ENCODE measurements at regions not wholly inside any gene's neighbourhood (a gene's known extent, or its start where the extent isn't known, plus 50 kb on each side); places are given as distances from the start of the nearest gene placed in this dataset.
"Not testable (repeated sequence)": the region's sequence is repeated elsewhere in the genome, so short reads cannot be mapped to it uniquely, and the experiment has no call there.

GRCh38 chr4:179698321-179698720 is 2256.1 kb upstream of the AGA start:
- DNase-seq (ENCODE audit: low spot score), result no peak

DNA sequence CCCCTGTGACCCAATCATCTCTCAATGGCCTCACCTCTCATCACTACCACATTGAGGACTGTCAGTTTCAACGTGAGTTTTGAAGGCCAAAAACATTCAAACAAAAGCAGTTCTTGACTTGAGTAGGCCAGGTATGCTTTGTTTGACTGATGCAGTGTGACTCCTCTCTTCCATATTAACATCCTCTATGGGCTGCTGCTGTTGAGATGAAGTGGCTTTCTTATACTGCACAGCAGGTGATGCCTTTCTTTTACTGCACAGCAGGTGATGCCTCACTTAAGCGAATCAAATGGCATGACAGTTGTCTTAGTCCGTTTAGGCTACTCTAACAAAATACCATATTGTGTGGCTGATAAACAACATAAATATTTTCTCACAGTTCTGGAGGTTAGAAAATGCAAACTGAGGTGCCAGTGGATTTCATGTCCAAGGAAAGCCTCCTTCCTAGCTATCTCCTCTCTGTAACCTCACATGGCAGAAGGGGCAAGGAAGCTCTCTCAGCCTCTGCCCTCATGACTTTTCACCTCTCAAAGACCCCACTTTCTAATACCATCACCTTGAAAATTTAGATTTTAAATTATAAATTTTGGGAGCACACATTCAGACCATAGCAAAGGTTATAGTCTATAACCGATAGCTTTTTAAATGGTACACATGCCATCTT is 2267.9 kb upstream of the AGA start:
- no peak for DNase-seq (ENCODE audit: low spot score)

DNA sequence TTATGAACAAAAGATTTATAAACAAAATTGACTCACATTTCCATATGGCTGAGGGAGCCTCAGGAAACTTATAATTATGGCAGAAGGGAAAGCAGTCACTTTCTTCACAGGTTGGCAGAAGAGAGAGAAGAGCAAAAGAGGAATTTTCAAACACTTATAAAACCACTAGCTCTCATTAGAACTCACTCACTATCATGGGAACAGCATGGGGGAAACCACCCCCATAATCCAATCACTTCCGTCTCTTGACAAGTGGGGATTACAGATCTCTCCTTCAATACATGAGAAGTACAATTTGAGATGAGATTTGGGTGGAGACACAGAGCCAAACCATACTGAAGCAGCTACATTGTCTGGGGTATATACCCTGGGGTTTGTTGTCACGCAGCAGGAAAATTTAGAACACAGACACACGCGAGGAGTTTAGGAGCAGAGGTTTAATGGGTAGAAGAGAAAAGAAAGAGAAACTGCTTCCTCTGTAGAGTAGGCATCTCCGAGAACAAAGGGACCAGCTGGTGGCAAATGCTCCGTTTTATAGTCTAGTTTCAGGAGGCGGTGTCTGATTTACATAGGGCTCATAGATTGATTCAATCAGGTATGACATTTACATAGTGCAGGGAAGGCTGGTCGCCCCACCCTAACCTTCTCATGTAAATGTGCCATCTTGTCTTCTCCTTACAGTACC is 2277.7 kb upstream of the AGA start:
- no peak for DNase-seq (ENCODE audit: low spot score)

- not testable (repeated sequence) for DNase-seq (ENCODE audit: low spot score)
Measured at GRCh38 chr4:179726491-179726890, 2284.3 kb upstream of the AGA start.

- no peak for DNase-seq (ENCODE audit: low spot score)
Measured at GRCh38 chr4:179728305-179728704, 2286.1 kb upstream of the AGA start.

- not testable (repeated sequence) for DNase-seq (ENCODE audit: low spot score)
Measured at GRCh38 chr4:179736820-179737219, 2294.6 kb upstream of the AGA start.

GRCh38 chr4:179738822-179739221 is 2296.6 kb upstream of the AGA start:
- DNase-seq (ENCODE audit: low spot score), result no peak

GRCh38 chr4:179747218-179747910 is 2305.1 kb upstream of the AGA start:
- DNase-seq (ENCODE audit: low spot score), result no peak

GRCh38 chr4:179748837-179749236 is 2306.6 kb upstream of the AGA start:
- no peak for DNase-seq (ENCODE audit: low spot score)

GRCh38 chr4:179750374-179750773 is 2308.1 kb upstream of the AGA start:
- no peak for DNase-seq (ENCODE audit: low spot score)

DNA sequence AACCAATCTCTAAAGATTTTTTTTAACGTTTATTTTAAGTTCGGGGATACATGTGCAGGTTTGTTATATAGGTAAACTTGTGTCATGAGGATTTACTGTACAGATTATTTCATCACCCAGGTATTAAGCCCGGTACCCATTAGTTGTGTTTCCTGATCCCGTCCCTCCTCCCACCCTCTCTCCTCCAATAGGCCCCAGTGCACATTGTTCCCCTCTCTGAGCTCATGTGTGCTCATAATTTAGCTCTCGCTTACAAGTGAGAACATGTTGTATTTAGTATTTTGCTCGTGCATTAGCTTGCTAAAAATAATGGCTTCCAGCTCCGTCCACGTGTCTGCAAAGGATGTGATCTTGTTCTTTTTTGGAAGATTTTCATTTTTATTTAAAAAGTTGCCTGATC is 2309.4 kb upstream of the AGA start:
- DNase-seq (ENCODE audit: low spot score), result no peak

DNA sequence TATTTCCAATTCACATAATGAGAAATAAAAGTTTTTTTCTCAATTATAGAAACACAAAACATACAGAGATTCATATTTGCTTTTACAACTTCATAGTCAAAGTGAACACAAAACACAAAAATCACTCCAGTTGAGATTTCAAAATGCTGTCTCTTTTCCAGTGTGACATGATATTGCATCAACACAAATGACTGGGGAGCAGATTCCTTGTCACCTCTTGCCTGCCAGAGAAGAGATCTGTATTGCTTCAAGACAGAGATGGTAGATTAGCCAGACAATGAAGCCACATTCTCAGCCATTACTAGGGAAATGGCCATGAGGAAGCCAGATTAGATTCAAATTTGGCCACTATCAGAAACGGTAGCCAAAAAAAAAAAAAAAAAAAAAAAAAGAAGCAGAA is 2313.1 kb upstream of the AGA start:
- DNase-seq (ENCODE audit: low spot score), result no peak

GRCh38 chr4:179757641-179758040 is 2315.4 kb upstream of the AGA start:
- no peak for DNase-seq (ENCODE audit: low spot score)

DNA sequence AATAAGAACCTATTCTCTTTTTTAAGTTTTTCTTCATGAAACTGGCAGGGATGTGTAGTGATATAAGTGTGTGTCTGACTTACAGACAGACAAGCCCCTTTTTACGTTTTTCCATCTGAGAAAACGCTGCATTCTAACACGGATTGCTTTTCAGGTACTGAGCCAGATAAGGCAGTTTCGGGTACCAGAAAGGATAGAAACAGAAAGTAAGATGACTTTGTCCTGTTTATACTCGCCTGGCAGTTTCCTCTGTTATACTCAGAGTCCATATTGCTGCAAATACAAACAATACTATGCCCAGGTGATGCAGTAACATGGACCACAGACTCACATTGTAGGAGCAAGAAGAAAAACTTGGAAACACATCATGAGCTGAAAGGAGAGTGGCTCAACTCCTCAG is 2320.6 kb upstream of the AGA start:
- no peak for DNase-seq (ENCODE audit: low spot score)

- DNase-seq (ENCODE audit: low spot score), result no peak
Measured at GRCh38 chr4:179766938-179767337, 2324.7 kb upstream of the AGA start.

GRCh38 chr4:179768996-179769395 is 2326.8 kb upstream of the AGA start:
- DNase-seq (ENCODE audit: low spot score), result no peak

GRCh38 chr4:179797738-179798137 is 2355.5 kb upstream of the AGA start:
- DNase-seq (ENCODE audit: low spot score), result no peak

DNA sequence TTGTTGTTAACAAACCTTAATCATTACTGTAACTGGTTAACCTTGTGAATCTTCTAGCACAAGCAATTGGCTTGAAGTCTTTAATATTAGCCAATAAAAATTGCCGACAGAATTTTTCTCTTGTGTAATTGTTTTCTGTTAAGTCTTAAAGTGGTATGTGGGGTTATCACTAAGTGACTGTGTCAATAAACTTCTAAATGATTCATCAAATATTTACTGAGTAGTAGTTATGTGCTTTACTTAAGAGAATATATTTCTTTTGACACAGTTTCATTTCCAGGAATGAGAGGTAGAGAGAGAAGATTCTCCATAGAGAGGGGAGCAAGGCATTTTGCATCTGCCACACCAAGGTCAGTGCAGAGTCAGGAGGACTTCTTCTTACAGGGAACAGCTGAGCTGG is 2361.6 kb upstream of the AGA start:
- no peak for DNase-seq (ENCODE audit: low spot score)

DNA sequence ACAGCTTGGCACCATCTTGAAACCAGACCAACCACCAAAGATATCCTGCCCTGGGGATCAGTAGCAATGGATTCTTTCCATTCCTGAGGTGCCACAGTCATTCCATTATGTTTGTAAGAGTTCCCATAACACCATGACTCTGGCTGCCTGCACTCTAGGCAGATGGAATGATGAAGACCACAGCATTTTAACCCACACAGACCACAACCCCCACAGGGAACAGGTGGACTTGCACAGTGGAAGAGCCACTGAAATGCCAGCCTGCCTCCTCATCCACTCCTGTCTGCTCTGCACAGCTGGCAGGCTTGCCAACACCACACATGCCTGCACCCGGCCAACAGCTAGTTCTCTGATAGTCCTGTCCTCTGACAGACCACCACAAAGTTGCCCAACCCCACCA is 2362.2 kb upstream of the AGA start:
- DNase-seq (ENCODE audit: low spot score), result no peak

GRCh38 chr4:179817317-179817716 is 2375.1 kb upstream of the AGA start:
- no peak for DNase-seq (ENCODE audit: low spot score)

GRCh38 chr4:179823342-179823741 is 2381.1 kb upstream of the AGA start:
- DNase-seq (ENCODE audit: low spot score), result no peak

DNA sequence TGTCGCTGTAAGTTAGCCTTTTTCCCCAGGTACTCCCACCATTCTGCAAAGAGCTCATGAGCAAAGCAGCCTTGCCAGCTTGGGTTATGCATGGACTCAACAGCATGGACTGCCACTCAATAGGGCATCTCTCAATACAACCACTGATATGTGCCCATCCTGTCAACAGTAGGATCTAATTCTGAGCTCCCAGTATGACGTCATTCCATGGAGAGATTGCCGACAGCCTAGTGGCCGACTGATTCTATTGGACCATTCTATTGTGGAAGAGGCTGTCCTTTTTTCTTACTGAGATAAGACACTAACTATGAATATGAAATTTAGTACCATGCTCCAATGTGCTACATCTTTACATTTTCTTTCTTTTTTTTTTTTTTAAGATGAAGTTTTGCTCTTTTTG is 2389.0 kb upstream of the AGA start:
- no peak for DNase-seq (ENCODE audit: low spot score)

Data from kidney capillary endothelial cell (primary cell).